Sigmoid colon (tissue), 4 donors: ENCODE measurements at regions not wholly inside any gene's neighbourhood (a gene's known extent, or its start where the extent isn't known, plus 50 kb on each side); places are given as distances from the start of the nearest gene placed in this dataset.

Experiments used
- POLR2A ChIP-seq, 2 donors: fragments of 450-650 bp; IDR thresholded peaks; one replicate each; pipeline ENCODE4 v1.6.1; 2016; ENCODE audit warnings: antibody characterized with exemption in 2 of 2, mild to moderate bottlenecking in 2 of 2, moderate library complexity in 2 of 2
- POLR2AphosphoS5 ChIP-seq, 4 donors: sonication (generic); formaldehyde crosslinking; IDR thresholded peaks; one replicate each; pipeline ENCODE4 v1.6.1; 2017; ENCODE audit warnings: antibody characterized with exemption in 4 of 4
- TF ChIP-seq, protein P1 (sequence below), 4 experiments: fragments of 450-650 bp in 3 of 4; fragments of 200-600 bp in 1 of 4; IDR thresholded peaks; one replicate each; pipeline ENCODE4 v1.5.1; 2016 to 2019; ENCODE audit warnings: antibody characterized with exemption in 4 of 4, mild to moderate bottlenecking in 3 of 4, moderate library complexity in 2 of 4

DNA sequence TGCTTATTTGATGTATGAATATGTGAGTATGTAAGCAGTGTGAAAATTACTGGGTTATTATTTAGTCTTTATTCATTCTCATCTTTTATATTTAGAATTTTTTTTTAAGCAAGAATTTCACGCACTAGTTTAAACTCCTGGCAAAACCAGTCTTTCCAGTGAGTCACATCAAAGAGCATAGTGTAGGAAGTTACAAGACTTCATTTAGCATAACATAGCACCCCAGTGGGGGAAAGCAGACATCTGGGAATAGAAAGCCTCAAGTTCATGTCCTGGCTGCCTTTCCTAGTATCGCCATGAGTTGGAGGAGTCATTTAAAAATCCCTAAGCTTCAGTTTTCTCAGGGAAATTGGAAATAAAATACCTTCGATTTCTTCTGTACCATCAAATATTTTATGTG lies 408.3 kb downstream of the NUP35 start:
- TF ChIP-seq, protein P1, sequence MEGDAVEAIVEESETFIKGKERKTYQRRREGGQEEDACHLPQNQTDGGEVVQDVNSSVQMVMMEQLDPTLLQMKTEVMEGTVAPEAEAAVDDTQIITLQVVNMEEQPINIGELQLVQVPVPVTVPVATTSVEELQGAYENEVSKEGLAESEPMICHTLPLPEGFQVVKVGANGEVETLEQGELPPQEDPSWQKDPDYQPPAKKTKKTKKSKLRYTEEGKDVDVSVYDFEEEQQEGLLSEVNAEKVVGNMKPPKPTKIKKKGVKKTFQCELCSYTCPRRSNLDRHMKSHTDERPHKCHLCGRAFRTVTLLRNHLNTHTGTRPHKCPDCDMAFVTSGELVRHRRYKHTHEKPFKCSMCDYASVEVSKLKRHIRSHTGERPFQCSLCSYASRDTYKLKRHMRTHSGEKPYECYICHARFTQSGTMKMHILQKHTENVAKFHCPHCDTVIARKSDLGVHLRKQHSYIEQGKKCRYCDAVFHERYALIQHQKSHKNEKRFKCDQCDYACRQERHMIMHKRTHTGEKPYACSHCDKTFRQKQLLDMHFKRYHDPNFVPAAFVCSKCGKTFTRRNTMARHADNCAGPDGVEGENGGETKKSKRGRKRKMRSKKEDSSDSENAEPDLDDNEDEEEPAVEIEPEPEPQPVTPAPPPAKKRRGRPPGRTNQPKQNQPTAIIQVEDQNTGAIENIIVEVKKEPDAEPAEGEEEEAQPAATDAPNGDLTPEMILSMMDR (IDR thresholded peaks at IDR 0.05), result no peak
- no peak for TF ChIP-seq POLR2AphosphoS5 (IDR thresholded peaks at IDR 0.05)
- TF ChIP-seq POLR2A (IDR thresholded peaks at IDR 0.05), result no peak
